Keratinocyte (primary cell): ENCODE measurements at regions not wholly inside any gene's neighbourhood (a gene's known extent, or its start where the extent isn't known, plus 50 kb on each side); places are given as distances from the start of the nearest gene placed in this dataset.

Experiments used
- DNase-seq: peaks from one replicate; pipeline ENCODE4 v3.0.0-alpha.2; 2011; ENCODE audit warnings: low read depth, missing footprints, low spot score
- FAIRE-seq: peaks from 2 replicates; lab custom pipeline; 2011; peaks lifted over from hg19 to GRCh38; lab: Jason Lieb, UNC
- H2AFZ ChIP-seq: 2 replicates; pipeline ENCODE4 v1.6.0; 2012; ENCODE audit warnings: low read length, control low read depth, inconsistent platforms; ENCODE audit not compliant: control insufficient read depth
- H3K27ac ChIP-seq: 2 replicates; pipeline ENCODE4 v1.5.1; 2011; ENCODE audit warnings: low read length; ENCODE audit not compliant: control insufficient read depth, insufficient read depth
- H3K27me3 ChIP-seq: 3 replicates; pipeline ENCODE4 v1.6.0; 2011; ENCODE audit warnings: low read length; ENCODE audit not compliant: control insufficient read depth, insufficient read depth; ENCODE audit errors: extremely low read depth
- H3K36me3 ChIP-seq, 2 experiments: 2 replicates in 1 of 2; 3 replicates in 1 of 2; pipeline ENCODE4 v1.5.1; 2011; ENCODE audit warnings: low read length in 2 of 2, mild to moderate bottlenecking in 1 of 2; ENCODE audit not compliant: control insufficient read depth in 2 of 2, insufficient read depth in 2 of 2; ENCODE audit errors: extremely low read depth in 1 of 2
- H3K4me1 ChIP-seq: 3 replicates; pipeline ENCODE4 v1.5.1; 2011; ENCODE audit warnings: low read length; ENCODE audit not compliant: control insufficient read depth, insufficient read depth; ENCODE audit errors: extremely low read depth
- H3K4me2 ChIP-seq: 3 replicates; pipeline ENCODE4 v1.6.0; 2011; ENCODE audit warnings: low read depth, low read length; ENCODE audit not compliant: control insufficient read depth, insufficient read depth; ENCODE audit errors: extremely low read depth
- H3K4me3 ChIP-seq, 3 experiments: fragments of 200-600 bp in 1 of 3; sonication (generic) in 1 of 3; 2 replicates in 2 of 3; 3 replicates in 1 of 3; pipeline ENCODE4 v1.5.1; 2011 to 2016; ENCODE audit warnings: low read length in 3 of 3, mild to moderate bottlenecking in 3 of 3, control low read depth in 2 of 3, inconsistent platforms in 1 of 3, low read depth in 1 of 3, mixed read lengths in 1 of 3, mixed run types in 1 of 3, moderate library complexity in 1 of 3; ENCODE audit not compliant: control insufficient read depth in 2 of 3, insufficient read depth in 2 of 3; ENCODE audit errors: extremely low read depth in 1 of 3
- H3K79me2 ChIP-seq: 2 replicates; pipeline ENCODE4 v1.6.0; 2012; ENCODE audit warnings: low read length; ENCODE audit not compliant: control insufficient read depth, insufficient read depth
- H3K9ac ChIP-seq: 3 replicates; pipeline ENCODE4 v1.6.0; 2011; ENCODE audit warnings: low read length; ENCODE audit not compliant: control insufficient read depth, insufficient read depth; ENCODE audit errors: extremely low read depth
- H3K9me1 ChIP-seq: 3 replicates; pipeline ENCODE4 v1.6.0; 2011; ENCODE audit warnings: low read length; ENCODE audit not compliant: control insufficient read depth, insufficient read depth; ENCODE audit errors: extremely low read depth
- H3K9me3 ChIP-seq: 2 replicates; pipeline ENCODE4 v1.5.1; 2012; ENCODE audit warnings: low read depth, low read length; ENCODE audit not compliant: control insufficient read depth
- H4K20me1 ChIP-seq: 3 replicates; pipeline ENCODE4 v1.6.0; 2011; ENCODE audit warnings: low read length; ENCODE audit not compliant: control insufficient read depth, insufficient read depth; ENCODE audit errors: extremely low read depth
- CTCF ChIP-seq, 3 experiments: IDR thresholded peaks in 1 of 3; conservative IDR thresholded peaks in 1 of 3; optimal IDR thresholded peaks in 1 of 3; 2 replicates in 2 of 3; 3 replicates in 1 of 3; pipeline versions ENCODE3 to v1.5.1; 2011; ENCODE audit warnings: low read length in 3 of 3, mild to moderate bottlenecking in 3 of 3, moderate library complexity in 2 of 3, control low read depth in 1 of 3, inconsistent platforms in 1 of 3; ENCODE audit not compliant: insufficient read depth in 2 of 3; ENCODE audit errors: extremely low read depth in 1 of 3
- EZH2 ChIP-seq: IDR thresholded peaks from one replicate; pipeline ENCODE4 v1.6.1; 2012; ENCODE audit warnings: inconsistent platforms, mild to moderate bottlenecking, low read length, moderate library complexity
- dilution Hi-C: fragments of 300-500 bp; cut with MboI; formaldehyde crosslinking; loops from one replicate; pipeline ENCODE4 v1.7.0; 2020; ENCODE audit warnings: low sequenced_read_pairs; ENCODE audit not compliant: extremely low pct_ligation_motif_present

- no peaks in the 10 kb centered on the region for H3K27me3 ChIP-seq
- DNase-seq (no peak), FAIRE-seq (no peak)
- H3K36me3 ChIP-seq, result no peaks in the 10 kb centered on the region
- H3K4me1 ChIP-seq, result no peaks in the 10 kb centered on the region
- no peak overlapping the region for H3K27ac ChIP-seq
- dilution Hi-C loops, result no loop called here
- H4K20me1 ChIP-seq, result no peaks in the 10 kb centered on the region
- no peak overlapping the region for H3K9ac ChIP-seq
- H3K79me2 ChIP-seq, result no peaks in the 10 kb centered on the region
- H3K4me3 ChIP-seq, result no peak overlapping the region
- no peaks in the 10 kb centered on the region for H3K9me3 ChIP-seq
- H2AFZ ChIP-seq, result no peak overlapping the region
- no peaks in the 10 kb centered on the region for H3K9me1 ChIP-seq
- H3K4me2 ChIP-seq, result no peak overlapping the region
- TF ChIP-seq CTCF (optimal IDR thresholded peaks at IDR 0.05 in 1 of 3, IDR thresholded peaks at IDR 0.05 in 1 of 3, conservative IDR thresholded peaks at IDR 0.05 in 1 of 3; ENCODE audit: extremely low read depth in 1 of 3, insufficient read depth in 2 of 3, low read length in 3 of 3) (no peak), EZH2 (no peak)
These were observed 894.2 kb upstream of the INTU start for GRCh38 chr4:126738527-126738923.

- no peaks in the 10 kb centered on the region for H3K27me3 ChIP-seq
- H2AFZ ChIP-seq, result no peak overlapping the region
- H3K9me1 ChIP-seq, result no peaks in the 10 kb centered on the region
- H3K4me2 ChIP-seq, result no peak overlapping the region
- no peaks in the 10 kb centered on the region for H3K4me1 ChIP-seq
- no peak overlapping the region for H3K4me3 ChIP-seq
- H3K27ac ChIP-seq, result no peak overlapping the region
- TF ChIP-seq EZH2 (no peak), CTCF (optimal IDR thresholded peaks at IDR 0.05 in 1 of 3, IDR thresholded peaks at IDR 0.05 in 1 of 3, conservative IDR thresholded peaks at IDR 0.05 in 1 of 3; ENCODE audit: extremely low read depth in 1 of 3, insufficient read depth in 2 of 3, low read length in 3 of 3) (no peak)
- no peaks in the 10 kb centered on the region for H3K36me3 ChIP-seq
- no peaks in the 10 kb centered on the region for H4K20me1 ChIP-seq
- H3K79me2 ChIP-seq, result no peaks in the 10 kb centered on the region
- no peaks in the 10 kb centered on the region for H3K9me3 ChIP-seq
- DNase-seq (no peak), FAIRE-seq (no peak)
- dilution Hi-C loops, result no loop called here
- H3K9ac ChIP-seq, result no peak overlapping the region
These were observed 893.8 kb upstream of the INTU start for GRCh38 chr4:126738926-126739325.
